Mammary epithelial cell (primary cell): ENCODE measurements at regions not wholly inside any gene's neighbourhood (a gene's known extent, or its start where the extent isn't known, plus 50 kb on each side); places are given as distances from the start of the nearest gene placed in this dataset.

Experiments used
- CTCF ChIP-seq, 2 donors: IDR thresholded peaks in 1 of 2; conservative IDR thresholded peaks in 1 of 2; 2 replicates each; pipeline ENCODE4 v1.5.1; 2011 to 2012; ENCODE audit warnings: inconsistent platforms in 2 of 2, low read length in 2 of 2, mild to moderate bottlenecking in 2 of 2, control low read depth in 1 of 2, low read depth in 1 of 2; ENCODE audit not compliant: insufficient read depth in 1 of 2; ENCODE audit errors: extremely low read depth in 1 of 2
- EZH2 ChIP-seq: IDR thresholded peaks from 2 replicates; pipeline ENCODE4 v1.6.1; 2012; ENCODE audit warnings: low read length, inconsistent platforms, borderline replicate concordance

DNA sequence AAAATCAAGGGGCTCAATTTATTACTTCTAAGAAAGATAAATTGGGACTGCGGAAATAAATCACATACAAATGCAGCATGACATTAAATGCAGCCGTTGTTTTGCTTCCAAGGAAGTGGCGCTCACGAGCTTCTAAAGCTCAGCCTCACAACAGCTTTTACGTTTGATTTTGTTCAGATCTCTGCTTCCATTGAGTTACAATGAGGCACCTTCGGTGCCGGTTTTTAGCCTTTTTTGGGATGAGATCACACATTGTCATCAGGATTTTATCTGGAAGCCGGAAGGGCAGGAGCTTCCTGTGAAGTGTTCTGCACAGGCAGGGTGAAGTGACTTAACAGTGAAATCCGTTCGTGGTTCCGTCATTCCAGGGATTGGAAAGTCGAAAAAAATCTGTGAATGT, 209.8 kb downstream of the DCDC2C start:
- TF ChIP-seq CTCF (conservative IDR thresholded peaks at IDR 0.05 in 1 of 2, IDR thresholded peaks at IDR 0.05 in 1 of 2; ENCODE audit: extremely low read depth in 1 of 2, insufficient read depth in 1 of 2, low read depth in 1 of 2, low read length in 2 of 2) (no peak), EZH2 (no peak)
